Heart left ventricle (tissue), 16 donors: ENCODE measurements at regions not wholly inside any gene's neighbourhood (a gene's known extent, or its start where the extent isn't known, plus 50 kb on each side); places are given as distances from the start of the nearest gene placed in this dataset.

ENCODE experiments used
- ATAC-seq, 4 donors: fragments of 200-7000 bp; cut with Tn5 transposase; one replicate each; pipeline ENCODE4 v1.9.1; 2020 to 2022; ENCODE audit warnings: moderate library complexity in 4 of 4, mild to moderate bottlenecking in 3 of 4, moderate number of reproducible peaks in 1 of 4
- DNase-seq, 5 donors: peaks; one replicate each; pipeline ENCODE4 v3.0.0-alpha.2; 2020
- H3K27ac ChIP-seq, 12 donors: fragments of 200-600 bp; sonication (generic) in 4 of 12; one replicate each; pipeline versions ENCODE4 v1.5.0 to v1.8.0; 2016 to 2022; ENCODE audit warnings: mild to moderate bottlenecking in 2 of 12
- H3K27me3 ChIP-seq, 9 donors: fragments of 200-600 bp; sonication (generic) in 2 of 9; one replicate each; pipeline versions ENCODE4 v1.5.1 to v1.8.0; 2016 to 2022; ENCODE audit warnings: mild to moderate bottlenecking in 3 of 9
- H3K36me3 ChIP-seq, 9 donors: fragments of 200-600 bp; sonication (generic) in 2 of 9; one replicate each; pipeline versions ENCODE4 v1.5.0 to v1.8.0; 2018 to 2022; ENCODE audit warnings: mild to moderate bottlenecking in 2 of 9
- H3K4me1 ChIP-seq, 12 donors: fragments of 200-600 bp; sonication (generic) in 4 of 12; one replicate each; pipeline versions ENCODE4 v1.5.0 to v1.8.0; 2016 to 2022; ENCODE audit warnings: mild to moderate bottlenecking in 3 of 12
- H3K4me3 ChIP-seq, 12 donors: fragments of 200-600 bp; sonication (generic) in 4 of 12; one replicate each; pipeline versions ENCODE4 v1.5.0 to v1.8.0; 2017 to 2022; ENCODE audit warnings: mild to moderate bottlenecking in 9 of 12, moderate library complexity in 4 of 12
- H3K9me3 ChIP-seq, 12 donors: fragments of 200-600 bp; sonication (generic) in 4 of 12; one replicate each; pipeline versions ENCODE4 v1.5.0 to v1.8.0; 2016 to 2022; ENCODE audit warnings: mild to moderate bottlenecking in 1 of 12
- CTCF ChIP-seq, 12 donors: fragments of 200-600 bp; sonication (generic) in 4 of 12; IDR thresholded peaks; one replicate each; pipeline versions ENCODE4 v1.5.0 to v1.8.0; 2018 to 2022; ENCODE audit warnings: antibody characterized with exemption in 12 of 12, mild to moderate bottlenecking in 5 of 12
- POLR2A ChIP-seq, 2 donors: fragments of 450-650 bp; IDR thresholded peaks; one replicate each; pipeline ENCODE4 v1.6.1; 2017; ENCODE audit warnings: antibody characterized with exemption in 2 of 2, mild to moderate bottlenecking in 2 of 2, moderate library complexity in 2 of 2
- WGBS, 4 donors: extraction: QIAGEN DNeasy Blood & Tissue Kit in 2 of 4; methylation state at CpG; one replicate each; pipeline versions ENCODE4 v1.1.5 to v1.1.7; 2013 to 2018; 5-methylcytosine and 5-hydroxymethylcytosine counted together
- intact Hi-C, 10 donors: fragments of 100-400 bp; cut with DNase I; formaldehyde crosslinking; loops; one replicate each; pipeline versions ENCODE4 v1.11.1 to v1.14.2; 2022
- donor health status: ischemic (EF 13 %, LVEDD 7.1; RV severe dilation, severe dysfunction).
- donor health status: healthy with polysubstance abuse.
- donor health status: DM: no; HTN: yes; CAD: no.
- donor health status: DM: no; HTN: no; CAD: no.
- donor health status: ischemic (EF 25% LVEDD 6.9; RV normal size, moderate dysfunction).
- donor health status: ischemic (EF 25% LVEDD 5.7; RV mildly dilated, moderate dysfunction).
- donor health status: healthy.
- donor health status: DM: yes; HTN: yes; CAD: no.
- donor health status: ischemic (EF 35%, LVEDD 5.7; RV mildly dilated, moderate dysfunction).
- donor health status: nonischemic (EF 11% LVEDD 7.7; RV severe dilation, severe dysfunction).
- donor health status: DM: yes; HTN: yes; CAD: no.
- donor health status: PGD.
- donor health status: ischemic (EF 29% LVEDD 5.4; RV normal size, mild dysfunction).
- donor health status: nonischemic (EF 23%, LVEDD 6.1; RV moderate dilation, normal function).

GRCh38 chr5:117220730-117221129 is 646.1 kb upstream of the SEMA6A start:
- H3K4me3 ChIP-seq: no peak overlapping the region
- no peak for ATAC-seq
- whole genome bisulfite sequencing, 4 donors: 24 to 73% (median 35%) methylated on average over 1 of the region's 1 CpG
- no peak for TF ChIP-seq POLR2A (IDR thresholded peaks at IDR 0.05)
- no peak for TF ChIP-seq CTCF (IDR thresholded peaks at IDR 0.05)
- H3K4me1 ChIP-seq: no peaks in the 10 kb centered on the region
- no peak overlapping the region for H3K27ac ChIP-seq
- no peaks in the 10 kb centered on the region for H3K36me3 ChIP-seq
- no peak for DNase-seq
- no peaks in the 10 kb centered on the region for H3K27me3 ChIP-seq
- H3K9me3 ChIP-seq: no peaks in the 10 kb centered on the region
- intact Hi-C loops: no loop called here

DNA sequence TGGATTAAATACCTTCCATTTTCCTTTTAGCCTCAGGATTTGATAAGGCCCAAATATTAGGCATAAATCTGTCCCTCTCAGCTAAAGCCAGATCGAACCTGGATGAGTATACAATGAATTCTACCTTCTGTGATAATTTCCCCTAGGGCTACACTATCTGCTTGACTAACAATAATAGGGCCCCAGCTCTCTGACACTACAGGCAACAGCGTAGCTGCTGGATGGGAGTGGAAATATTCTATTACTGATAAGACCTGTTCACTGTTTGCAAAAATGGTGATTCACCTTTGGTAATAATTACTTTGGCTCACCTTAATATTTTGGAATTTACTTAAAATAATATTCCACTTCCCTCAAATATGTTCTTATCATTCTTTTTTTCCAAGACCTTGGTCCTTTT is 644.2 kb upstream of the SEMA6A start:
- H3K27me3 ChIP-seq: no peaks in the 10 kb centered on the region
- H3K36me3 ChIP-seq: no peaks in the 10 kb centered on the region
- WGBS, 4 donors: 75 to 87% (median 78%) methylated on average over 2 of the region's 2 CpGs
- H3K4me3 ChIP-seq: no peak overlapping the region
- no peaks in the 10 kb centered on the region for H3K9me3 ChIP-seq
- DNase-seq (no peak), ATAC-seq (no peak)
- TF ChIP-seq CTCF (IDR thresholded peaks at IDR 0.05): no peak
- TF ChIP-seq POLR2A (IDR thresholded peaks at IDR 0.05): no peak
- intact Hi-C loops: no loop called here
- H3K4me1 ChIP-seq: no peaks in the 10 kb centered on the region
- H3K27ac ChIP-seq: no peak overlapping the region

DNA sequence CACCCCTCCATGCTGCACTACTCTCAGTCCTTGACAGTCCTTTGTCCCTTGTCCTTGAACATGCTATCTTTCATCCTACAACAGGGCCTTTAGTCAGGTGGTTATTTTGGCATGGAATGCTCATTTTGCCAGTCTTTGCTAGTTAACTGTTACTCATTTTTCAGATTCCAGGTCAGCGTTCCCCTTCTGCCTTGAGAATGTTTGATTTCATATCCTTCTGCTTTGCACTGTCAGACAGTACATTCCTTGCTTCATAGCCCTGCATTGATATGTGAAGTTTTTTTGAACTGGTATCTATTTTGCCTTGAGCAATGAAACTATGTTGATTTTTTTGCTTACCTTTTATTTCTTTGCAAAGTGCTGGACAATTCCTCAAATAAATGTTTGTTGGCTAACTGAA is 638.2 kb upstream of the SEMA6A start:
- 38 to 69% (median 50%) methylated on average over 1 of the region's 1 CpG for WGBS, 4 donors

DNA sequence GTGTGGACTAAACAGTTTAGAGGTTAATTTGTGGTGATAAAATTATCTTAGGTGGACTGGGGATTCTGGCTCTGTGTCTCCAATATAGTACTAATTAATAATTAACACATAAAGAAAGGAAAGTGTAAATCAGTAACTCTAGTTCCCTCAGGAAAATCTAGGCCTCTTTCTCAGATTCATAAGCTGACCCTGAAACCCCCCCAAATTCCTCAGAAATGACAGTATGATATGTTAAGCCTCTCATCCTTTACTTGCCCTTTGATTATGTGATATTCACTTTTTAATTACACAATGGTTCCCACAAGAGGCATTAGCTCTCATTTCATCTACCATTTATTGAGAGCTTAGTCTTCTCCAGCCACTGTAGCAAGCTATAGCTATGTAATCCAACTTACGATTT is 636.2 kb upstream of the SEMA6A start:
- TF ChIP-seq POLR2A (IDR thresholded peaks at IDR 0.05) (no peak), CTCF (IDR thresholded peaks at IDR 0.05) (no peak)
- intact Hi-C loops: no loop called here
- ATAC-seq (no peak), DNase-seq (no peak)
- no peaks in the 10 kb centered on the region for H3K27me3 ChIP-seq
- H3K27ac ChIP-seq: no peak overlapping the region
- no peaks in the 10 kb centered on the region for H3K36me3 ChIP-seq
- peaks cover 0 to 10% (median 0%) of the 10 kb centered on the region in 12 donors for H3K9me3 ChIP-seq
- peaks cover 0 to 4% (median 0%) of the 10 kb centered on the region in 12 donors for H3K4me1 ChIP-seq
- WGBS, 4 donors: 93 to 96% (median 96%) methylated on average over 1 of the region's 1 CpG
- no peak overlapping the region for H3K4me3 ChIP-seq

More for the DNA sequence above, 638.2 kb upstream of the SEMA6A start:
- DNase-seq (no peak), ATAC-seq (no peak)
- H3K27me3 ChIP-seq: no peaks in the 10 kb centered on the region
- no peaks in the 10 kb centered on the region for H3K4me1 ChIP-seq
- intact Hi-C loops: no loop called here
- H3K4me3 ChIP-seq: no peak overlapping the region
- no peaks in the 10 kb centered on the region for H3K36me3 ChIP-seq
- no peak overlapping the region for H3K27ac ChIP-seq
- H3K9me3 ChIP-seq: peaks cover 0 to 10% (median 0%) of the 10 kb centered on the region in 12 donors
- no peak for TF ChIP-seq CTCF (IDR thresholded peaks at IDR 0.05)
- TF ChIP-seq POLR2A (IDR thresholded peaks at IDR 0.05): no peak
